ENCODE measurements at regions not wholly inside any gene's neighbourhood (a gene's known extent, or its start where the extent isn't known, plus 50 kb on each side); places are given as distances from the start of the nearest gene placed in this dataset.
"Not testable (repeated sequence)": the region's sequence is repeated elsewhere in the genome, so short reads cannot be mapped to it uniquely, and the experiment has no call there.

DNA sequence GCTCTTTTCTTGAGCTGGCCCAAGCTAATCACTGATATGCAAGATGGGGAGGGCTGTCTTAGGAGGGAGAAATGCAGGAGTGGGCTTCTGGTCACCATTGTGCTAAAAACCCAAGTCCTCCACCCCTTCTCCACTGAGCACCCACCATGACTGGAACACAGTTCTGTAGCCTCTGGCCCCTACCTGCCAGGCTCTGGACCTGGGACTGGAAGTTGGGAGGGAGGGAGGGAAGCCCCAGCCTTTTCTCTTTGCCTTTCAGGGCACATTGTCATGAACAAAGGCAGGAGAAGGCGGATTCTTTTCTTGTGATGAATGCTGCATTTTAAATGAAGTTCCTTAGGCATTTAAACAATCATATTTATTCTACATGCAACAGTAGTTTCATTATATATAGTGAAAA is 559.1 kb upstream of the TRPC7 start:
- DNase-seq (ENCODE audit: low spot score): no peak

GRCh38 chr5:136910625-136911024 is 545.3 kb upstream of the TRPC7 start:
- DNase-seq (ENCODE audit: low spot score): no peak

DNA sequence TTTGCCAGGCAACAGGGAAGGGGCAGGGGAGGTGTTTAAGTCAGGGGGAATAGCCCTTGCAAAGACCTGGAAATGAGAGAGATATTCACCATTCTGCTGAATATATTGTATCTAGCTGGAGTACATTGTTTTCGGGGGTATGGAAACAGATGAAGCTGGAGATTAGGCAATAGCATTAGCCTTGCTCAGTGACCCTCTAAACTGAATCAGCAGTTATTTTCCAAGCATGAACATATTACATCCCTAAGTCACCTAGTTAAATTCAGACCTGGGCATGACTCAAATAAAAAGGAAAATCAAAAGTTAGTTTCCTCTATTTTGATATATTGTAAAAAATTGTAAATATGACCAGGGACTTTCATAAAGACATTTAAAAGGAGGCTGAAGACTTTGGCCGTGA is 544.6 kb upstream of the TRPC7 start:
- DNase-seq (ENCODE audit: low spot score): no peak

DNA sequence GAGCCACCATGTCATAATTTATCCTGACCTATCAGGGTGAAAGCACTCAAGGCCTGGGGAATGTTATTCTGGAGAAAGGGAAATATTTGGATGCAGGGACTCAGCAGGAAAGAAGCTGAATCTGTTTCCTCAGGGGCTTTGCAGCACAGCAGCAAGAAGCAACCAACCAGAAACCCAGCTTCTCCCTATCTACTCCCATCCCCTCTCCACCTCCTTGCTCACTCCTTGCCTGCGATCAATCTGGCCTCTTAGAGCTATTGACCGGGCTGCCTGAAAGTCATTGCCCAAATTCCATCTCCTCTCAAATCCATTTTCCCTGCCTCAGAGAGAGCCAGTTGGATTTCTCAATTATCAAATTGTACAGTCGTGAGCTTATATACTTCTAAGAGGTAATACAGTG is 542.0 kb upstream of the TRPC7 start:
- no peak for DNase-seq (ENCODE audit: low spot score)

GRCh38 chr5:136906545-136906944 is 541.2 kb upstream of the TRPC7 start:
- DNase-seq (ENCODE audit: low spot score): no peak

DNA sequence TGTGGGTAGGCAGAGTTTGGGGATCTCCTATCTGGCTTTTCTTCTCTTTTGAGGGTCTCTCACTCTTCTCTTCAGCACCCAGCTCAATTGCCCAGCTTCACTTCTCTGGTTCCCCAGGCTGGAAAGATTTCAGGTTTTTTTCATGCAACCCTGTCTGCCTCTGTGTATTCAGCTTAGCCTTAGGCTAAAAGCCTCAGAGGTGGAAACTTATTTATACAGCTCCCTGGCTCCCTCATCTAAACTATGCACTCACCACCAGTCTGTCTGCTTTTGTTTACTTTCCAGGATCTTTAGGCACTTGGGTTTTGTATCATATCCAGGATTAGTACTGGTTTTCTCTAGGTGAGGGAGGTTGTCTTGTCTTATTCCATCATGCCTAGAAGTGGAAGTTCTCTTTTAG is 540.2 kb upstream of the TRPC7 start:
- no peak for DNase-seq (ENCODE audit: low spot score)

DNA sequence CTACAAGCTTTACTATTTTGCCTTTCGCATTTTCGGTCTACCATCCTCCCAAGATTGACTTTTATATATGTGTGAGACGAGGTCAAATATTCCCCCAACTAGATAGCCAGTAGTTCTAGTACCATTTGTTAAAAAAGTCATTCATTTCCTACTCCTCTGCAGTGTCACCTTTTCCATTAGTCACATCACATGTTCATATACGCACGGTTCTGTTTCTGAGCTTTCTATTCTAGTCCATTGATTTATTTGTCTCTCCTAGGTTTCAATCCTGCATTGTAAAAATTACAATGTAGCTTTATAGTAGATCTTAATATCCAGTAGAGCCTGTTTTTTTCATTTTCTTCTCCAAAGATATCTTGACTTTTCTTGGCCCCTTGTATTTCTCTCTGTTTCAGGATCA is 528.7 kb upstream of the TRPC7 start:
- DNase-seq (ENCODE audit: low spot score): no peak

DNA sequence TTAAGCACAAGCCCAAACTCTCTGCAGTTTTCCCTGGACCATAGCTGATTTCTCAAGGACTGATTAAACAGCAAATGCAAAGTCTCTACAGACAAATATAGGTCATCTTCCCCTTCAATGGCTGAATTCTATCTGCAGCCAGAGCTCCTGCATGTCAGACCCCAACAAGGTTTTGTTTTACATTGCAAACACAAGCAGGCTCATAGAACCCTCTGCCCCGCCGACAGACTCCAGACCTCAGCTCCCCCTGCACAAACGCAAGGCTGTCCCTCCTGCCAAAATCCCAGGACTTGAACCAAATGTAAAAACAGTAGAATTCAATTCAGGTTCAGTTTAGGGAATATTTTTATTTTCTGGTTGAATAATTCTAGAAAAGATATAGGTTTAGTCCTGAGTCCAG is 526.7 kb upstream of the TRPC7 start:
- no peak for DNase-seq (ENCODE audit: low spot score)

- DNase-seq (ENCODE audit: low spot score): no peak
Measured at GRCh38 chr5:136891175-136891972, 526.0 kb upstream of the TRPC7 start.

- no peak for DNase-seq (ENCODE audit: low spot score)
Measured at GRCh38 chr5:136890431-136891148, 525.2 kb upstream of the TRPC7 start.

DNA sequence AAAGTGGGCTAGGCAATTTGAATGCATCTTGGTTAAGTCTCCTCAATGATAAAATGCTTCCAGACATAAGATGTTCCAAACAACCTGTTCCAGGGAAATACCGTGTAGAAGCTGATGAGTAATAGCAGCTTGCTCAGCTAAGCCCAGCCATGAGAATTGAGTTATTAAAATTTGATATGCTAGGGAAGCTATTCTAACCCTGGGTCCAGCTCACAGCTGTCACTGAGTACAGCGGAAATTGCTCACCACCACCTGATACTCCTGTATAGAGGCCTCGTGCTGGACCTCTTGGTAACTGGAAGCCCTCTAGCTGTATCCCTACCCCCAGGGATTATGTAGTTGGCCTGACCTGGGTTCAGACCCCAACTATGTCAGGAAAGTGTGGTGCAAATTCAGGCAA is 521.3 kb upstream of the TRPC7 start:
- DNase-seq (ENCODE audit: low spot score): no peak

- DNase-seq (ENCODE audit: low spot score): no peak
Measured at GRCh38 chr5:136864960-136865359, 499.6 kb upstream of the TRPC7 start.

GRCh38 chr5:136856648-136857047 is 491.3 kb upstream of the TRPC7 start:
- no peak for DNase-seq (ENCODE audit: low spot score)

- peak; percentile 1 for DNase-seq (ENCODE audit: low spot score)
Measured at GRCh38 chr5:136853971-136854370, 488.6 kb upstream of the TRPC7 start.

GRCh38 chr5:136840601-136841000 is 475.3 kb upstream of the TRPC7 start:
- no peak for DNase-seq (ENCODE audit: low spot score)

GRCh38 chr5:136836093-136836492 is 470.7 kb upstream of the TRPC7 start:
- DNase-seq (ENCODE audit: low spot score): no peak

DNA sequence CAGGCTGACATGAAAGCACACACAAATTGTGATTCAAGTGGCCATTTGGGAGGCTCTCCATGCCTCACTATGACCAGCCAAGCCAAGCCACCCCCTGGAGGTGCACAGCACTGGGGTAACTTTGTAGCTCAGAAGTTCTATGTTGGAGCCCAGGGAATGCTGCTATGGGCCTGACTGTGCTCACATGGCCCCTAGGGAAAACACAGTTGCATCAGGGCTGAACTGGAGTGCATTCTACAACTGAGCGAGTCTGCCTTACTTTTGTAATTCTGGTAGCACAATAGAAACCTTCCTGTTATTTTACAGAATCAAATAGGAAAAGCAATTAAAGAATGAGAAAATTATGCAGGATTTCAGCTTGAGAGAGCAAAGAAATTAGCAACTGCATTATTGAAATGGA is 455.5 kb upstream of the TRPC7 start:
- DNase-seq (ENCODE audit: low spot score): no peak

- no peak for DNase-seq (ENCODE audit: low spot score)
Measured at GRCh38 chr5:136819526-136820302, 454.4 kb upstream of the TRPC7 start.

DNA sequence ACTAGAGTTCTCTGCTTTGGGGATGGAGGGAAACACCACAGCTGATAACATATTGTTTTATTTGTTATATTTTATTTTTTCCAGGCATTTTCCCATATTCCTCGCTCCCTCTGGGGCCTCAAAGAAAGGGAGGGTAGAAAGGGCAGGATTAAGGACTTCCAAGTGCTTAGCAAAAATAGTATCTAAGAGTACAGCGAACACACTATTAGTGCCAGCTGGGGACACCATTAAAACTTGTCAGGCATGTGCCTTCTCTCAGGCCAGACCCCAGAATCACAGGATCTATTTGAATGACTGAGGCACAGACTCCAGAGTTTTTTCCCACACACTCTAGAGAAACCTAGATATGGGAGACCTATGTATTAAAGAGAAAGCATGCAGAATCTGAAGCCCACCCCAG is 451.0 kb upstream of the TRPC7 start:
- DNase-seq (ENCODE audit: low spot score): no peak

DNA sequence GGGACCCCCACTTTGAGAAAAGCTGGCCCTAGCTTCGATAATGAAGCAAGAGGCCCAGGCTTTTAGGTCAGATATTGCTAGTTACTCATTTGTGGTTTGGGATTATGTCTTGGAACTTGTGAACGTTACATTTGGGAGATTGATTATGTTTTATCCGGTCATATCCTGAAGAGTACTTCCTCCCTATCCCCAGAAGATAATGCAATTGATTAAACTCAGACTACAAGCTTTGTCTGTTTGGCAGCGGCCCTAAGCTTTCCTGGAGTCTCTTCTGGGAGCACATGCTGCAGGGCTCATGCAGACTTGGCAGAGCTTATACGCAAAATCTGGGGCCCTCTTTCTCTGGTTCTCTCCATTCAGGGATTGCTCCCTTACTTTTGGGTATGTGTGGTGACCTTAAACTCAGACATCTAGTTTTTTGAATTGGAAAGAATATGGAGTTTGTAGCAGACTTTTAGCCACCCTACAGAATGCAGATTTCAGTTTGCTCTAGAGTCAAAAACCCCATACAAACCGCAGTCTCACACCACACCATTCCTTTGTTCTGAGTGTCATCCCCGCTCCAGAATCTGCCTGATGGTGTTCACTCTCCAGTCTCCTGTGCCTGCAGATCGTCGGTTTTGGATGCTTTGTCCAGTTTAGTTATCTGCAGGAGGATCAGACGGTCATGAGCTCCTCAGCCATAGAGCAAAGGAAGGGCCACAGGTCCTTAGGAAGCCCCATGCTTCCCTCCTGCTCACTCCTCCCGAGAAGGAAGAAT is 449.5 kb upstream of the TRPC7 start:
- no peak for DNase-seq (ENCODE audit: low spot score)

DNA sequence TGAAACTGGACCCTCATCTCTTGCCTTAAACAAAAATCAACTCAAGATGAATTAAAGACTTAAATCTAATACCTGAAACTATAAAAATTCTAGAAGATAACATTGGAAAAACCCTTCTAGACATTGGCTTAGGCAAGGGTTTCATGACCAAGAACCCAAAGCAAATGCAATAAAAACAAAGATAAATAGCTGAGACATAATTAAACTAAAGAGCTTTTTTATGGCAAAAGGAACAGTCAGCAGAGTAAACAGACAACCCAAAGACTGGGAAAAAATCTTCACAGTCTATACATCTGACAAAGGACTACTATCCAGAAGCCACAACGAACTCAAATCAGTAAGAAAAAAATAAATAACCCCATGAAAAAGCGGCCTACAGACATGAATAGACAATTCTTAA is 446.9 kb upstream of the TRPC7 start:
- DNase-seq (ENCODE audit: low spot score): not testable (repeated sequence)

- peak; percentile 49 for DNase-seq (ENCODE audit: low spot score)
Measured at GRCh38 chr5:136811551-136811950, 446.2 kb upstream of the TRPC7 start.
